ENCODE measurements at regions not wholly inside any gene's neighbourhood (a gene's known extent, or its start where the extent isn't known, plus 50 kb on each side); places are given as distances from the start of the nearest gene placed in this dataset.

- POLR2A ChIA-PET, result no interaction called here
- H3K27ac Mint-ChIP-seq, result no peak overlapping the region
These were observed 145.8 kb downstream of the LCA5 start for GRCh38 chr6:79391480-79391879.

GRCh38 chr6:79385893-79386292 lies 151.3 kb downstream of the LCA5 start:
- intact Hi-C loops (cut with DNase I, micrococcal nuclease), result no loop called here
- H3K9me3 Mint-ChIP-seq (ENCODE audit: low read depth), result no peaks in the 10 kb centered on the region
- H3K27me3 Mint-ChIP-seq, result peaks cover 2% of the 10 kb centered on the region
- POLR2A ChIA-PET, result interaction anchor here (0.7 kb wide), 1 partner anchor 41 kb away, joined by 8 read pairs; no protein-coding TSS in a partner anchor
- CTCF ChIA-PET, result interaction anchor here (0.5 kb wide), 1 partner anchor 11 kb away, joined by 3 read pairs; no protein-coding TSS in a partner anchor
- ATAC-seq (no peak), DNase-seq (no peak)
- H3K4me3 Mint-ChIP-seq, result no peak overlapping the region
- H3K27ac Mint-ChIP-seq, result no peak overlapping the region
- H3K36me3 Mint-ChIP-seq (ENCODE audit: low read depth), result no peaks in the 10 kb centered on the region
- H3K4me1 Mint-ChIP-seq, result no peaks in the 10 kb centered on the region

More at GRCh38 chr6:79391480-79391879, 145.8 kb downstream of the LCA5 start:
- no peaks in the 10 kb centered on the region for H3K36me3 Mint-ChIP-seq (ENCODE audit: low read depth)
- no peaks in the 10 kb centered on the region for H3K9me3 Mint-ChIP-seq (ENCODE audit: low read depth)
- ATAC-seq, result no peak
- CTCF ChIA-PET, result interaction anchor here (1.2 kb wide), 1 partner anchor 14 kb away, joined by 3 read pairs; no protein-coding TSS in a partner anchor
- intact Hi-C loops (cut with DNase I, micrococcal nuclease), result no loop called here
- H3K4me3 Mint-ChIP-seq, result no peak overlapping the region
- DNase-seq, result no peak
- H3K4me1 Mint-ChIP-seq, result no peaks in the 10 kb centered on the region
- peaks cover 2% of the 10 kb centered on the region for H3K27me3 Mint-ChIP-seq

- H3K4me3 Mint-ChIP-seq, result no peak overlapping the region
- no peak for DNase-seq
- H3K27me3 Mint-ChIP-seq, result peaks cover 2% of the 10 kb centered on the region
- ChIA-PET POLR2A (no interaction called here), CTCF (no interaction called here)
- no peaks in the 10 kb centered on the region for H3K9me3 Mint-ChIP-seq (ENCODE audit: low read depth)
- intact Hi-C loops (cut with DNase I, micrococcal nuclease), result no loop called here
- H3K4me1 Mint-ChIP-seq, result no peaks in the 10 kb centered on the region
- no peak overlapping the region for H3K27ac Mint-ChIP-seq
- H3K36me3 Mint-ChIP-seq (ENCODE audit: low read depth), result no peaks in the 10 kb centered on the region
- no peak for ATAC-seq
These were observed 150.9 kb upstream of the HMGN3 start for GRCh38 chr6:79385333-79385732.

- Mint-ChIP-seq H3K4me3 (no peak overlapping the region), H3K9me3 (ENCODE audit: low read depth) (no peaks in the 10 kb centered on the region), H3K27ac (no peak overlapping the region), H3K4me1 (no peaks in the 10 kb centered on the region), H3K27me3 (peaks cover 2% of the 10 kb centered on the region), H3K36me3 (ENCODE audit: low read depth) (no peaks in the 10 kb centered on the region)
- ChIA-PET POLR2A (no interaction called here), CTCF (no interaction called here)
- DNase-seq (no peak), ATAC-seq (no peak)
- intact Hi-C loops (cut with DNase I, micrococcal nuclease), result no loop called here
These were observed 150.4 kb upstream of the HMGN3 start for GRCh38 chr6:79384845-79385244.

GRCh38 chr6:79378957-79379356 lies 144.5 kb upstream of the HMGN3 start:
- Mint-ChIP-seq H3K9me3 (ENCODE audit: low read depth) (no peaks in the 10 kb centered on the region), H3K4me3 (no peak overlapping the region), H3K27ac (no peak overlapping the region), H3K4me1 (no peaks in the 10 kb centered on the region), H3K36me3 (ENCODE audit: low read depth) (no peaks in the 10 kb centered on the region), H3K27me3 (peaks cover 3% of the 10 kb centered on the region)
- ChIA-PET POLR2A (no interaction called here), CTCF (interaction anchor here (0.6 kb wide), 1 partner anchor 835 kb away, joined by 3 read pairs; no protein-coding TSS in a partner anchor)
- intact Hi-C loops (cut with DNase I, micrococcal nuclease), result no loop called here
- ATAC-seq, result no peak
- no peak for DNase-seq

DNA sequence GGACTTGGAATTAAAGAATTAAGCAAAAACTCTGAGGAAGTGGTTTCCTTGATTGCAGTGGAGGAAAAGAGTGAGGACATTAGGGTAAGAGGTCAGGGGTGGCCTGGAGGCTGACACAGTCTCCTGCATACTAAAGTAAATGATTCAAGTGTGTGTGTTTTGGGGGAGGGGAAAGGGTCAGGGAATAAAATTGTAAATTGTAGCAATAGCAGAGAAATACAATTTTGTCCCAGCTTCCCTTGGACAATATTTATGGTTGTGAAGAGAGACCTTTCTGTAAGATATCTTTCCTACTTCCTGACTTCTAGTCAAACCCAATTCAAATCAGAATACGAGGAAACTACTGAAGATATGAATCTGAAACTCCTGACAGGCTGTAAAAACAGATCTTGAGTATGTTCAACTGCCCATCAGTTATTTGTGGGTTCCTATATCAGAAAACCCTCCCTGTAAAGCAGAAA lies 143.4 kb upstream of the HMGN3 start:
- intact Hi-C loops (cut with DNase I, micrococcal nuclease), result no loop called here
- no peak overlapping the region for H3K27ac Mint-ChIP-seq
- CTCF ChIA-PET, result interaction anchor here (0.7 kb wide), 1 partner anchor 333 kb away, joined by 3 read pairs; no protein-coding TSS in a partner anchor
- no peak for DNase-seq
- POLR2A ChIA-PET, result no interaction called here
- H3K27me3 Mint-ChIP-seq, result peaks cover 7% of the 10 kb centered on the region
- no peaks in the 10 kb centered on the region for H3K9me3 Mint-ChIP-seq (ENCODE audit: low read depth)
- H3K36me3 Mint-ChIP-seq (ENCODE audit: low read depth), result no peaks in the 10 kb centered on the region
- no peak overlapping the region for H3K4me3 Mint-ChIP-seq
- no peaks in the 10 kb centered on the region for H3K4me1 Mint-ChIP-seq
- ATAC-seq, result no peak

GRCh38 chr6:79377047-79377446 lies 142.6 kb upstream of the HMGN3 start:
- POLR2A ChIA-PET, result no interaction called here

GRCh38 chr6:79375635-79376337 lies 141.3 kb upstream of the HMGN3 start:
- ATAC-seq, result no peak
- ChIA-PET POLR2A (no interaction called here), CTCF (interaction anchor here (0.7 kb wide), 1 partner anchor 11 kb away, joined by 3 read pairs; no protein-coding TSS in a partner anchor)
- no peak overlapping the region for H3K4me3 Mint-ChIP-seq
- no peaks in the 10 kb centered on the region for H3K9me3 Mint-ChIP-seq (ENCODE audit: low read depth)
- no peaks in the 10 kb centered on the region for H3K36me3 Mint-ChIP-seq (ENCODE audit: low read depth)
- DNase-seq, result no peak
- intact Hi-C loops (cut with DNase I, micrococcal nuclease), result no loop called here
- peaks cover 12% of the 10 kb centered on the region for H3K27me3 Mint-ChIP-seq
- no peak overlapping the region for H3K27ac Mint-ChIP-seq
- no peaks in the 10 kb centered on the region for H3K4me1 Mint-ChIP-seq

More at GRCh38 chr6:79377047-79377446, 142.6 kb upstream of the HMGN3 start:
- no peaks in the 10 kb centered on the region for H3K36me3 Mint-ChIP-seq (ENCODE audit: low read depth)
- H3K27me3 Mint-ChIP-seq, result peaks cover 12% of the 10 kb centered on the region
- DNase-seq (no peak), ATAC-seq (no peak)
- no peaks in the 10 kb centered on the region for H3K9me3 Mint-ChIP-seq (ENCODE audit: low read depth)
- CTCF ChIA-PET, result no interaction called here
- no peak overlapping the region for H3K27ac Mint-ChIP-seq
- intact Hi-C loops (cut with DNase I, micrococcal nuclease), result no loop called here
- no peak overlapping the region for H3K4me3 Mint-ChIP-seq
- no peaks in the 10 kb centered on the region for H3K4me1 Mint-ChIP-seq

DNA sequence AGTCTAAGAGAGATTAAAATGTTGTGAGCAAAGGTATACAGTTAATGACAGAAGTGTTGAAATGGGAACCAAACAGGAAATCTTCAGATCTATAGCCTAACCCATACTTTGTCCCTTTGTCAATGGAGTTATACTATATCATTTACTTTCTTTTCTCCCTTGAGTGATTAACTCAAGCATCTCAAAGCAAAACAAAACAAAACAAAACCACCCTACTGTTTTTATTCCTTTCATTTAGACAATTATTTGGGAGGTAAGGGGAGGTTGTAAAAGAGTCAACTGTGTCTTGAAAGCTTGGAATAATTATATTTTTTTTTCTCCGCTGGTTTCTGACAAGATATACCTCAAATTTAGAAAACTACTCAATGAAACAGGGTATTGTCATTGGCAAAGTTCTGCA lies 139.8 kb upstream of the HMGN3 start:
- CTCF ChIA-PET, result no interaction called here
- DNase-seq (no peak), ATAC-seq (no peak)
- POLR2A ChIA-PET, result no interaction called here
- no peaks in the 10 kb centered on the region for H3K4me1 Mint-ChIP-seq
- no peak overlapping the region for H3K27ac Mint-ChIP-seq
- no peaks in the 10 kb centered on the region for H3K9me3 Mint-ChIP-seq (ENCODE audit: low read depth)
- intact Hi-C loops (cut with DNase I, micrococcal nuclease), result no loop called here
- no peak overlapping the region for H3K4me3 Mint-ChIP-seq
- H3K36me3 Mint-ChIP-seq (ENCODE audit: low read depth), result no peaks in the 10 kb centered on the region
- peaks cover 15% of the 10 kb centered on the region for H3K27me3 Mint-ChIP-seq

DNA sequence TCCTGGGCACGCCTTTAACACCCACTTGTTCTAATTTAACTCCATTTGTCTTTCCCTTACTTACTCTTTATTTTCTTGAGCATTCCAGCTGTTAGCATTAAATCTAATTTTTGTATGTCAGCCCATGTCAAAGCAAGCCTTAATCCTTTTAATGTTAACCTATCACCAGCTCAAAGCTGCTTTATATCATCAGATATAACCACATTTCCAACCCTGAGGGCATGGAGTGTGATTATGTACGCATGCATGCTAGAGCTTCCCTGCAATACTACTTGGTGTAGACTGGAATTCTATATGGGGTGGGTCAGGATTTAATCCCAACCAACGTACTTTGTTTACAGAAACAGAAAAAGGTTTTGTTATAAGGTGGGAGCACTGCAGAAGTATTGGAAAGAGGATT lies 139.4 kb upstream of the HMGN3 start:
- Mint-ChIP-seq H3K36me3 (ENCODE audit: low read depth) (no peaks in the 10 kb centered on the region), H3K27me3 (peaks cover 15% of the 10 kb centered on the region), H3K4me3 (no peak overlapping the region), H3K9me3 (ENCODE audit: low read depth) (no peaks in the 10 kb centered on the region), H3K27ac (no peak overlapping the region), H3K4me1 (no peaks in the 10 kb centered on the region)
- intact Hi-C loops (cut with DNase I, micrococcal nuclease), result no loop called here
- DNase-seq (no peak), ATAC-seq (no peak)
- ChIA-PET CTCF (no interaction called here), POLR2A (interaction anchor here (0.6 kb wide), 1 partner anchor 385 kb away, joined by 3 read pairs; no protein-coding TSS in a partner anchor)

DNA sequence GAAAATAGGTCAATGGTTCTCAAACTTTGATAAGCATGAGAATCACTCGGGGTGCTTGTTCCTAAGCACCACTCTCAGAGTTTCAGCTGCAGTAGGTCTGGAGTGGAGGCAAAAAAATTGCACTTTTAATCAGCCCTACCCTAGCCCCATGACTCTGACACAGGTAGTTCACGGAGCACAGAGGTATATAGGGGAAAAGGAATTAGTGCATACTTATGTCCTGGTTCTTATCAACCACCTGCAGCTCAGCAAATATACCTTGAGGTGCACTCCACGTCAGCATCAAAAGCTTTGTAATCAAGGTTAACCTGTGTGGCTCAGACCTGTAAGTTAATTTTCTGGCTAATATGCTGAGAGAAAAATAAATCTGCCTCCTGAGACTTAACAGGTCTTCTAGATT lies 138.8 kb upstream of the HMGN3 start:
- H3K36me3 Mint-ChIP-seq (ENCODE audit: low read depth), result no peaks in the 10 kb centered on the region
- CTCF ChIA-PET, result no interaction called here
- DNase-seq (no peak), ATAC-seq (no peak)
- H3K9me3 Mint-ChIP-seq (ENCODE audit: low read depth), result no peaks in the 10 kb centered on the region
- no peak overlapping the region for H3K4me3 Mint-ChIP-seq
- intact Hi-C loops (cut with DNase I, micrococcal nuclease), result no loop called here
- H3K4me1 Mint-ChIP-seq, result no peaks in the 10 kb centered on the region
- no peak overlapping the region for H3K27ac Mint-ChIP-seq
- H3K27me3 Mint-ChIP-seq, result peaks cover 15% of the 10 kb centered on the region
- POLR2A ChIA-PET, result interaction anchor here (0.6 kb wide), 1 partner anchor 384 kb away, joined by 3 read pairs; no protein-coding TSS in a partner anchor

DNA sequence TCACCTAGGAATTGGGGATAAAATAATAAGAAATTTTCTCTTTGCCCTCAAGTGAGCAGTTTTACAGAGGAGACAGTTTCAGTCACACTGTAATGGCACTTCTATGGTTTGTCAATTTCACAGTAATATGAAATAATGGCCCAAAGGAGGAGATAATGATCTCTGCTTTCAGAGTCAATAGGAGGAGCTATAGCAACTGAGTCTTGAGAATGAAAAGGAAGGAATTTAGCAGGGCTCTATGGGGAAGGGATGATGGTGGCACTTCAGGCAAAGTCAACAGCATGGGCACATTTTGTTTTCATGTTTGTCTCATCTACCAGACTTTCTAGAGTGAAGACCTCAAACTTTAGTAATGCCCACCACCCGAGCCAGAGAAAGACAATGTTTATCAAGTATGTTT lies 138.3 kb upstream of the HMGN3 start:
- no peak for ATAC-seq
- CTCF ChIA-PET, result no interaction called here

More for the DNA sequence above, 138.3 kb upstream of the HMGN3 start:
- Mint-ChIP-seq H3K4me1 (no peaks in the 10 kb centered on the region), H3K36me3 (ENCODE audit: low read depth) (no peaks in the 10 kb centered on the region), H3K9me3 (ENCODE audit: low read depth) (no peaks in the 10 kb centered on the region), H3K27ac (no peak overlapping the region), H3K4me3 (no peak overlapping the region), H3K27me3 (peaks cover 15% of the 10 kb centered on the region)
- POLR2A ChIA-PET, result no interaction called here
- DNase-seq, result no peak
- intact Hi-C loops (cut with DNase I, micrococcal nuclease), result no loop called here
